HL-60 (cell line): ENCODE measurements at regions not wholly inside any gene's neighbourhood (a gene's known extent, or its start where the extent isn't known, plus 50 kb on each side); places are given as distances from the start of the nearest gene placed in this dataset.
"Not testable (repeated sequence)": the region's sequence is repeated elsewhere in the genome, so short reads cannot be mapped to it uniquely, and the experiment has no call there.

ENCODE experiments used
- GABPA ChIP-seq: IDR thresholded peaks from 2 replicates; pipeline ENCODE4 v1.6.1; 2012; ENCODE audit warnings: low read depth
- POLR2AphosphoS5 ChIP-seq: IDR thresholded peaks from 2 replicates; pipeline ENCODE4 v1.6.1; 2012; ENCODE audit warnings: low read depth
- SPI1 ChIP-seq: IDR thresholded peaks from 2 replicates; pipeline ENCODE4 v1.6.1; 2012; ENCODE audit warnings: low read depth, mild to moderate bottlenecking, borderline replicate concordance
- TF ChIP-seq, protein P1 (sequence below): IDR thresholded peaks from one replicate; pipeline ENCODE4 v1.5.1; 2011; ENCODE audit warnings: low read length, control low read depth, inconsistent platforms; ENCODE audit not compliant: insufficient read depth
- TF ChIP-seq, protein P2 (sequence below): IDR thresholded peaks from 2 replicates; pipeline ENCODE4 v1.6.1; 2012; ENCODE audit warnings: low read depth; ENCODE audit not compliant: insufficient replicate concordance

GRCh38 chr4:37549866-37550265 lies 136.3 kb downstream of the RELL1 start:
- TF ChIP-seq, protein P1, sequence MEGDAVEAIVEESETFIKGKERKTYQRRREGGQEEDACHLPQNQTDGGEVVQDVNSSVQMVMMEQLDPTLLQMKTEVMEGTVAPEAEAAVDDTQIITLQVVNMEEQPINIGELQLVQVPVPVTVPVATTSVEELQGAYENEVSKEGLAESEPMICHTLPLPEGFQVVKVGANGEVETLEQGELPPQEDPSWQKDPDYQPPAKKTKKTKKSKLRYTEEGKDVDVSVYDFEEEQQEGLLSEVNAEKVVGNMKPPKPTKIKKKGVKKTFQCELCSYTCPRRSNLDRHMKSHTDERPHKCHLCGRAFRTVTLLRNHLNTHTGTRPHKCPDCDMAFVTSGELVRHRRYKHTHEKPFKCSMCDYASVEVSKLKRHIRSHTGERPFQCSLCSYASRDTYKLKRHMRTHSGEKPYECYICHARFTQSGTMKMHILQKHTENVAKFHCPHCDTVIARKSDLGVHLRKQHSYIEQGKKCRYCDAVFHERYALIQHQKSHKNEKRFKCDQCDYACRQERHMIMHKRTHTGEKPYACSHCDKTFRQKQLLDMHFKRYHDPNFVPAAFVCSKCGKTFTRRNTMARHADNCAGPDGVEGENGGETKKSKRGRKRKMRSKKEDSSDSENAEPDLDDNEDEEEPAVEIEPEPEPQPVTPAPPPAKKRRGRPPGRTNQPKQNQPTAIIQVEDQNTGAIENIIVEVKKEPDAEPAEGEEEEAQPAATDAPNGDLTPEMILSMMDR: not testable (repeated sequence)
- TF ChIP-seq GABPA, POLR2AphosphoS5, SPI1: not testable (repeated sequence)
- TF ChIP-seq, protein P2, sequence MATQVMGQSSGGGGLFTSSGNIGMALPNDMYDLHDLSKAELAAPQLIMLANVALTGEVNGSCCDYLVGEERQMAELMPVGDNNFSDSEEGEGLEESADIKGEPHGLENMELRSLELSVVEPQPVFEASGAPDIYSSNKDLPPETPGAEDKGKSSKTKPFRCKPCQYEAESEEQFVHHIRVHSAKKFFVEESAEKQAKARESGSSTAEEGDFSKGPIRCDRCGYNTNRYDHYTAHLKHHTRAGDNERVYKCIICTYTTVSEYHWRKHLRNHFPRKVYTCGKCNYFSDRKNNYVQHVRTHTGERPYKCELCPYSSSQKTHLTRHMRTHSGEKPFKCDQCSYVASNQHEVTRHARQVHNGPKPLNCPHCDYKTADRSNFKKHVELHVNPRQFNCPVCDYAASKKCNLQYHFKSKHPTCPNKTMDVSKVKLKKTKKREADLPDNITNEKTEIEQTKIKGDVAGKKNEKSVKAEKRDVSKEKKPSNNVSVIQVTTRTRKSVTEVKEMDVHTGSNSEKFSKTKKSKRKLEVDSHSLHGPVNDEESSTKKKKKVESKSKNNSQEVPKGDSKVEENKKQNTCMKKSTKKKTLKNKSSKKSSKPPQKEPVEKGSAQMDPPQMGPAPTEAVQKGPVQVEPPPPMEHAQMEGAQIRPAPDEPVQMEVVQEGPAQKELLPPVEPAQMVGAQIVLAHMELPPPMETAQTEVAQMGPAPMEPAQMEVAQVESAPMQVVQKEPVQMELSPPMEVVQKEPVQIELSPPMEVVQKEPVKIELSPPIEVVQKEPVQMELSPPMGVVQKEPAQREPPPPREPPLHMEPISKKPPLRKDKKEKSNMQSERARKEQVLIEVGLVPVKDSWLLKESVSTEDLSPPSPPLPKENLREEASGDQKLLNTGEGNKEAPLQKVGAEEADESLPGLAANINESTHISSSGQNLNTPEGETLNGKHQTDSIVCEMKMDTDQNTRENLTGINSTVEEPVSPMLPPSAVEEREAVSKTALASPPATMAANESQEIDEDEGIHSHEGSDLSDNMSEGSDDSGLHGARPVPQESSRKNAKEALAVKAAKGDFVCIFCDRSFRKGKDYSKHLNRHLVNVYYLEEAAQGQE: not testable (repeated sequence)
